ENCODE measurements at regions not wholly inside any gene's neighbourhood (a gene's known extent, or its start where the extent isn't known, plus 50 kb on each side); places are given as distances from the start of the nearest gene placed in this dataset.

DNA sequence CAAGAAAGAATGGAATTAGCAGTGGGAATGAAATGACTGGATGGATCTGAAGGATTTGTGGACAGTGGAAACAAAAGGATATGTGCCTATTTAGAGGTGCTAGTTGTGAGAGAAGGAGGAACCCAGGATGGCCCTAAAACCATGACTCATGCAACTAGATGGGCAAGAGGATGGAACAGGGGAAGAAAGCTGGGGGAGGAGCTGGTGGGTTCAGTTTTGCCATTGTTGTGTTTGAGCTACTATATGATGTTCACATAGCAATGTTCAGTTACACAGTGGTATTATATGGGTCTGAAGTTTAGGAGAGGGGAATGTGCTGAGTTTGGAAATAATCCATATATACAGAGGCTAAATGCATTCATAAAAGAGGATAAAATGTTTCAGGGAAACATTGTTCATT lies 125.7 kb upstream of the SSTR4 start:
- DNase-seq (ENCODE audit: low spot score), result no peak
- H3K27me3 ChIP-seq (replicated peaks; ENCODE audit: insufficient read depth), result no peaks in the 10 kb centered on the region
- TF ChIP-seq, protein P1, sequence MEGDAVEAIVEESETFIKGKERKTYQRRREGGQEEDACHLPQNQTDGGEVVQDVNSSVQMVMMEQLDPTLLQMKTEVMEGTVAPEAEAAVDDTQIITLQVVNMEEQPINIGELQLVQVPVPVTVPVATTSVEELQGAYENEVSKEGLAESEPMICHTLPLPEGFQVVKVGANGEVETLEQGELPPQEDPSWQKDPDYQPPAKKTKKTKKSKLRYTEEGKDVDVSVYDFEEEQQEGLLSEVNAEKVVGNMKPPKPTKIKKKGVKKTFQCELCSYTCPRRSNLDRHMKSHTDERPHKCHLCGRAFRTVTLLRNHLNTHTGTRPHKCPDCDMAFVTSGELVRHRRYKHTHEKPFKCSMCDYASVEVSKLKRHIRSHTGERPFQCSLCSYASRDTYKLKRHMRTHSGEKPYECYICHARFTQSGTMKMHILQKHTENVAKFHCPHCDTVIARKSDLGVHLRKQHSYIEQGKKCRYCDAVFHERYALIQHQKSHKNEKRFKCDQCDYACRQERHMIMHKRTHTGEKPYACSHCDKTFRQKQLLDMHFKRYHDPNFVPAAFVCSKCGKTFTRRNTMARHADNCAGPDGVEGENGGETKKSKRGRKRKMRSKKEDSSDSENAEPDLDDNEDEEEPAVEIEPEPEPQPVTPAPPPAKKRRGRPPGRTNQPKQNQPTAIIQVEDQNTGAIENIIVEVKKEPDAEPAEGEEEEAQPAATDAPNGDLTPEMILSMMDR (IDR thresholded peaks at IDR 0.05), result no peak
- TF ChIP-seq POLR2AphosphoS5 (IDR thresholded peaks at IDR 0.05) (no peak), POLR2A (IDR thresholded peaks at IDR 0.05) (no peak)
- H3K27ac ChIP-seq, result no peak overlapping the region
- no peak overlapping the region for H3K4me3 ChIP-seq
- no peaks in the 10 kb centered on the region for H3K4me1 ChIP-seq (replicated peaks)
- intact Hi-C loops (cut with DNase I), result no loop called here
- H3K9me3 ChIP-seq, result no peaks in the 10 kb centered on the region
- no peaks in the 10 kb centered on the region for H3K36me3 ChIP-seq

DNA sequence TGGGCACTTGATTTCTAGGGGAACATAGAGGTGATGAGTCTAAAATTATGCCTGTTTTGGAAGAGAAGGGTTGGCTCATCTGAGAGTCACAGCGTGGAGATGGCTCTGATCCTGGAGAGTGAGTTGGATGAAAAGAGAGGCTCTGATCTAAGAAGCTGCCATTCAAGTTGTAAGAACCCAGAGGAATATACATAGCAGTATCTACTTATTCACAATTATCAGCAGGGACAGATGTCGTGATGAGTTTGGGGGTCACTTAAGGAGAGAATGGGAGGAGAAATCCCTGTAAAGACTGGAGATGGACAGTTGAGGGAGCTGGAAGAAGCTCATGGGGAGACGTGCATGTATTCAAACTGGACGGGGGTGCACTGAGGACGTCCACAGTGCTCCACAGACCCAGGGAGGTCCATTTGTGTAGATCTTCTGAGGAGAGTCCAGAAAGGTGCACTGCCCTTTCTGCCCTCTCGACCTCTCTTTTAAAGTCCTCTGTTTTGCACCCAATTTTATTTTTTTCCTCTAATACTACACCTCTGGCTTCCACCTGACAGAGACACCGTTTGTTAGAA lies 124.7 kb upstream of the SSTR4 start:
- no peaks in the 10 kb centered on the region for H3K36me3 ChIP-seq
- no peaks in the 10 kb centered on the region for H3K4me1 ChIP-seq (replicated peaks)
- DNase-seq (ENCODE audit: low spot score), result no peak
- H3K9me3 ChIP-seq, result no peaks in the 10 kb centered on the region
- WGBS, result 84% methylated on average over 7 of the region's 7 CpGs
- H3K27me3 ChIP-seq (replicated peaks; ENCODE audit: insufficient read depth), result no peaks in the 10 kb centered on the region
- intact Hi-C loops (cut with DNase I), result no loop called here
- TF ChIP-seq POLR2AphosphoS5 (IDR thresholded peaks at IDR 0.05), result no peak
- no peak for TF ChIP-seq POLR2A (IDR thresholded peaks at IDR 0.05)
- TF ChIP-seq, protein P1 (IDR thresholded peaks at IDR 0.05), result no peak
- H3K4me3 ChIP-seq, result no peak overlapping the region
- no peak overlapping the region for H3K27ac ChIP-seq

DNA sequence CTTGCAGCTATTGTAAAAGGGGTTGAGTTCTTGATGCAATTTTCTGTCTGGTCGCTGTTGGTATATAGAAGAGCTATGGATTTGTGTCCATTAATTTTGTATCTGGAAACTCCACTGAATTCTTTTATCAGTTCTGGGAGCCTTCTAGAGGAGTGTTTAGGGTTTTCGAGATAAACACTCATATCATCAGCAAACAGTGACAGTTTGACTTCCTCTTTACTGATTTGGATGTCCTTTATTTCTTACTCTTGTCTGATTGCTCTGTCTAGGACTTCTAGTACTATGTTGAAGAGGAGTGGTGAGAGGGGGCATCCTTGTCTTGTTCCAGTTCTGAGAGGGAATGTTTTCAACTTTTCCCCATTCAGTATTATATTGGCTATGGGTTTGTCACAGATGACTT lies 120.8 kb upstream of the SSTR4 start:
- Histone ChIP-seq H3K4me3 (no peak overlapping the region), H3K27ac (no peak overlapping the region), H3K4me1 (replicated peaks) (no peaks in the 10 kb centered on the region), H3K9me3 (no peaks in the 10 kb centered on the region), H3K36me3 (no peaks in the 10 kb centered on the region), H3K27me3 (replicated peaks; ENCODE audit: insufficient read depth) (no peaks in the 10 kb centered on the region)
- whole genome bisulfite sequencing, result 94% methylated on average over 2 of the region's 2 CpGs
- TF ChIP-seq POLR2A (IDR thresholded peaks at IDR 0.05) (no peak), POLR2AphosphoS5 (IDR thresholded peaks at IDR 0.05) (no peak)
- TF ChIP-seq, protein P1 (IDR thresholded peaks at IDR 0.05), result no peak
- no peak for DNase-seq (ENCODE audit: low spot score)
- intact Hi-C loops (cut with DNase I), result no loop called here

DNA sequence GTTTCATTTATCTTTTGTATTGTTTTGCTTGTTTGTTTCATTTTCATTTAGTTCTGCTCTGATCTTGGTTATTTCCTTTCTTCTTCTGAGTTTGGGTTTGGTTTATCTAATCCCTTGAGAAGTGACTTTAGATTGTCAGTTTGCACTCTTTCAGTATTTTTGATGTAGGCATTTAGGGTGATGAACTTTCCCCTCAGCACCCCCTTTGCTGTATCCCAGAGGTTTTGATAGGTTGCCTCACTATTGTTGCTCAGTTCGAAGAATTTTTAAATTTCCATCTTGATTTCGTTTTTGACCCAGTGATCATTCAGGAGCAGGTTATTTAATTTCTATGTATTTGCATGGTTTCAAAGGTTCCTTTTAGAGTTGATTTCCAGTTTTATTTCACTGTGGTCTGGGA lies 119.6 kb upstream of the SSTR4 start:
- TF ChIP-seq POLR2A (IDR thresholded peaks at IDR 0.05), result no peak
- no peak for TF ChIP-seq POLR2AphosphoS5 (IDR thresholded peaks at IDR 0.05)
- TF ChIP-seq, protein P1 (IDR thresholded peaks at IDR 0.05), result no peak
- no peaks in the 10 kb centered on the region for H3K9me3 ChIP-seq
- no peak overlapping the region for H3K4me3 ChIP-seq
- H3K36me3 ChIP-seq, result no peaks in the 10 kb centered on the region
- 87% methylated on average over 2 of the region's 2 CpGs for WGBS
- H3K27me3 ChIP-seq (replicated peaks; ENCODE audit: insufficient read depth), result no peaks in the 10 kb centered on the region
- intact Hi-C loops (cut with DNase I), result no loop called here
- H3K4me1 ChIP-seq (replicated peaks), result no peaks in the 10 kb centered on the region
- H3K27ac ChIP-seq, result no peak overlapping the region
- DNase-seq (ENCODE audit: low spot score), result no peak

DNA sequence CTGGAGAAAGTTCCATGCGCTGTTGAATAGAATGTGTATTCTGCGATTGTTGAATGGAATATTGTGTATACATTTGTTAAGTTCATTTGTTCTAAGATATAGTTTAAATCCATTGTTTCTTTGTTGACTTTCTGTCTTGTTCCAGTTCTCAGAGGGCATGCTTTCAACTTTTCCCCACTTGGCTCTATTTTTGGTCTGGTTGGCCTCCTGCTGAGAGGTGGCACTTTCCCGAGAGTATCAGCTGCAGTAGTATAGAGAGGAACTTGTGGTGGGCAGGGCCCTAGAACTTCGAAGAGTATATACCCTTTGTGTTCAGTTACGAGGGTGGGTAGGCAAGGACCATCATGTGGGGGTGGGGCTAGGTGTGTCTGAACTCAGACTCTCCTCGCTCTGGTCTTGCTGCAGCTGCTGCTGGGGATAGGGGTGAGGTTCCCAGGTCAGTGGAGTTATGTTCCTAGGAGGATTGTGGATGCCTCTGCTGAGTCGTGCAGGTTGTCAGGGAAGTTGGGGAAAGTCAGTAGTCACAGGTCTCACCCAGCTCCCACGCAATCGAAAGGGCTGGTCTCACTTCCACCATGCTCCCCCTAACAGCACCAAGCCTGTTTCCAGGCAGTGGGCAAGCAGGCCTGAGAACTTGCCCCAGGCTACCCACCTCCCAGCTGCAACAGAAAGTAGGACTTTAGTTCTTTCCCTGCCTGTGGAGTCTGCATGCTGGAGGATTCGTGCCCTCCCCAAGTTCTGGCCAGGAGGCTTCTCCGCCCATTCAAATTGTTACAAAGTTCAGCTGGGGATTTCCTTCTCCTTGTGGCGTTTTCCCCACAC lies 118.9 kb upstream of the SSTR4 start:
- no peak for TF ChIP-seq POLR2A (IDR thresholded peaks at IDR 0.05)
- no peak for TF ChIP-seq POLR2AphosphoS5 (IDR thresholded peaks at IDR 0.05)
- TF ChIP-seq, protein P1 (IDR thresholded peaks at IDR 0.05), result no peak
- 77% methylated on average over 12 of the region's 12 CpGs for WGBS
- Histone ChIP-seq H3K4me3 (no peak overlapping the region), H3K36me3 (no peaks in the 10 kb centered on the region), H3K27ac (no peak overlapping the region), H3K9me3 (no peaks in the 10 kb centered on the region), H3K4me1 (replicated peaks) (no peaks in the 10 kb centered on the region), H3K27me3 (replicated peaks; ENCODE audit: insufficient read depth) (no peaks in the 10 kb centered on the region)
- intact Hi-C loops (cut with DNase I), result no loop called here
- DNase-seq (ENCODE audit: low spot score), result no peak

Data from prostate gland (tissue), 2 donors.